ENCODE measurements at regions not wholly inside any gene's neighbourhood (a gene's known extent, or its start where the extent isn't known, plus 50 kb on each side); places are given as distances from the start of the nearest gene placed in this dataset.

GRCh38 chr7:70986297-70986696, 145.6 kb upstream of the GALNT17 start:
- DNase-seq (ENCODE audit: low read depth): no peak

GRCh38 chr7:70994176-70994575, 137.8 kb upstream of the GALNT17 start:
- no peak for DNase-seq (ENCODE audit: low read depth)

GRCh38 chr7:70997261-70997660, 134.7 kb upstream of the GALNT17 start:
- DNase-seq (ENCODE audit: low read depth): no peak

GRCh38 chr7:71005109-71005508, 126.8 kb upstream of the GALNT17 start:
- no peak for DNase-seq (ENCODE audit: low read depth)

- DNase-seq (ENCODE audit: low read depth): no peak
These were observed 122.3 kb upstream of the GALNT17 start for GRCh38 chr7:71009636-71010035.

GRCh38 chr7:71015252-71015900, 116.6 kb upstream of the GALNT17 start:
- DNase-seq (ENCODE audit: low read depth): no peak

DNA sequence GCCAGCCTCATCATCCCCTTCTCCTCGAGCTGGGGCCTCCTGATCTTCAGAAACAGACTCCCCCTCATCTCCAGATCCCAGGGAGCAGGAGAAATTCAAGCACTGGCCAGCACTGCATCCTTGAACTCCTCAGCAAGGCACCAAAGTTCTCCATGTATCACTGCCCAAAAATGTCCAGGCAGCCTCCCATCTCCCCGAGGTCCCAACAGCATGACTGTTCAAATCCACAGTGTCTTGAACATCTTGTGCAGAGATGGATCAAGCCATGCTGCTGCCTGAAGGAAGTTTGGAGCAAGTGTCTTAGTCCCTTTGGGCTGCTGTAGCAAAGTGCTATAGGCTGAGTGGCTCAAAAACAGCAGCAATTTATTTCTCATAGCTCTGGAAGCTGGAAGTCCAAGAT, 115.5 kb upstream of the GALNT17 start:
- DNase-seq (ENCODE audit: low read depth): no peak

DNA sequence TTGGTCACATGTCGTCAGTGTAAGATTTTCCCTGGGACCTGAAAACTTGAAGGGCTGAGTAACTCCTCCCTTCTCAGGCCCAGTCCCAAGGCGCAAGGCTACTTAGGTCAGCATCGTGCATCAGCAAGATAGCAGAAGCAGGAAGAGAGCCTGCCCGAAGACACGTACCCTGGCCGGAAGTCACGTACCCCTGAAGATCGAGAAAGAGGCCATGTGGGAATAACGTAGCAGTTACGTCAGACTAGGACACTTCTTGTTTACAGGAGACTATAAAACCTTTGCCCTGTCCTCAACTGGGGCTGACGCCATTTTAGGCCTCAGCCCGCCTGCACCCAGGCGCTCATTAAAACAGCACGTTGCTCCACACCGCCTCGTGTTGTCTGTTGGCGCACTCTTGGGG, 114.3 kb upstream of the GALNT17 start:
- no peak for DNase-seq (ENCODE audit: low read depth)

DNA sequence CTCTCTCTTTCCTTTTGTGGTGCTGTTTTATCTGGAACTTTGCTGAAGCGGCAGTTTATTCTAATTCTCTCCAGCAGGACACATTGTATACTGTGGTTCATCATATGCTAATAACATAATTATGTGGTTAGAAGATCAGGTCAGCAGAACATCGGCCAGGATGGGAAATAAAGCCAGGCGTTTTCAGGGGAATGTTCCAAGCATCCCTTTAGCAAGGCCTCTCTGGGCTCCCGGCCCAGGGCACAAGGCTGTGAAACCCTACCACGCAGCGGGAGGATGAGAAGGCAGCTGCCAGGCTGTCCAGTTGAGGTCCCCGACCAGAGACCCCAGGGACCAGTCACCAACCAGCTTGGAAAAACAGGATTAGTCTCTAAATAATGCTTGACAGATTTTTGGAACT, 112.2 kb upstream of the GALNT17 start:
- DNase-seq (ENCODE audit: low read depth): no peak

DNA sequence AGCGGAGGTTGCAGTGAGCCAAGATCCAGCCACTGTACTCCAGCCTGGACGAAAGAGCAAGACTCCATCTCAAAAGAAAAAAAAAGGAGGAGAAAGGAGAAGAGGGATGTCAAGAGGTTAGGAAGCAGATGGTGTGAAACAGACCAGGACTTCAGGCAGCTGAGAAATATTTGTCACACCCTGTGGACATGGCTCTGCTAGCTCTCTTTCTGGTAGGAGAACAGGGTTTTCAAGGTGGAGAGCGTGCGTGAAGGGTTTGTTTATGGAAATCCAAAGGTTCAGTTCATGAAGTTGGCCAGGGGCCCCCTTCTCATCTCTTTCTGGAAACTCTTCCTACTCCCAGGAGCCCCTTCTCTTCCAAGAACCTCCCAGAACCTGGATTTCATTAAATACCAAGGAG, 110.8 kb upstream of the GALNT17 start:
- DNase-seq (ENCODE audit: low read depth): no peak

DNA sequence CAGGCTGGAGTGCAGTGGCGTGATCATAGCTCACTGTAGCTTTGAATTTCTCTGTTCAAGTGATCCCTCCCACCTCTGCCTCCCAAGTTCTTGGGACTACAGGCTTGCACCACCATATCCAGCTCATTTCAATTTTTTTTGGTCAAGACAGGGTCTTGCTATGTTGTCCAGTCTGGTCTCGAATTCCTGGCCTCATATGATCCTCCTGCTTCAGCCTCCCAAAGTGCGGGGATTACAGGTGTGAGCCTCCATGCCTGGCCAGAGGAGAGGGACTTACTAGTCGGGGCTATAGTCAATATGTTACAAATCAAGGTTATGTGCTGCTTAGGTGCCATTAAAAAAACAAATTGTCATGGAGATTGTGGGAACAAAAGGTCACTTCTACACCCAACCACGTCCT, 105.3 kb upstream of the GALNT17 start:
- no peak for DNase-seq (ENCODE audit: low read depth)

- no peak for DNase-seq (ENCODE audit: low read depth)
These were observed 97.7 kb upstream of the GALNT17 start for GRCh38 chr7:71034243-71034642.

- no peak for DNase-seq (ENCODE audit: low read depth)
These were observed 89.4 kb upstream of the GALNT17 start for GRCh38 chr7:71042591-71042990.

DNA sequence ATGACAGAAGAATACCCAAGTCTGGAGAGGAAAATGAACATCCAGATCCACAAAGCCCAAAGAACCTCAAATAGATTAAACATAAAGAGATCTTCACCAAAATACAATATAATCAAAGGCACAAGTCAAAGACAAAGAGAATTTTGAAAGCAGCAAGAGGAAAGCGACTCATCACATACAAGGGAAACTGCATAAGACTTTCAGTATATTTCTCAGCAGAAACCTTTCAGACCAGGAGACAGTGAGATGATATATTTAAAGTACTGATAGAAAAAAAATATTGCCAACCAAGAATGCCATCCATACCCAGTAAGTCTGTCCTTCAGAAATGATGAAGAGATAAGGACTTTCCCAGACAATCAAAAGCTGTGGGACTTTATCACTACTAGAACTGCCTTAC, 81.5 kb upstream of the GALNT17 start:
- DNase-seq (ENCODE audit: low read depth): no peak

- no peak for DNase-seq (ENCODE audit: low read depth)
These were observed 76.4 kb upstream of the GALNT17 start for GRCh38 chr7:71055504-71055903.

- DNase-seq (ENCODE audit: low read depth): no peak
These were observed 54.0 kb upstream of the GALNT17 start for GRCh38 chr7:71077743-71078476.

Measured in LHCN-M2 (cell line).